NCI-H2171 treated with DMSO at 0.1 percent for 48 hours (cell line): ENCODE measurements at regions not wholly inside any gene's neighbourhood (a gene's known extent, or its start where the extent isn't known, plus 50 kb on each side); places are given as distances from the start of the nearest gene placed in this dataset.
"Not testable (repeated sequence)": the region's sequence is repeated elsewhere in the genome, so short reads cannot be mapped to it uniquely, and the experiment has no call there.

Experiments
- DNase-seq: peaks from one replicate; lab custom pipeline; 2025; lab: John Stamatoyannopoulos, UW

DNA sequence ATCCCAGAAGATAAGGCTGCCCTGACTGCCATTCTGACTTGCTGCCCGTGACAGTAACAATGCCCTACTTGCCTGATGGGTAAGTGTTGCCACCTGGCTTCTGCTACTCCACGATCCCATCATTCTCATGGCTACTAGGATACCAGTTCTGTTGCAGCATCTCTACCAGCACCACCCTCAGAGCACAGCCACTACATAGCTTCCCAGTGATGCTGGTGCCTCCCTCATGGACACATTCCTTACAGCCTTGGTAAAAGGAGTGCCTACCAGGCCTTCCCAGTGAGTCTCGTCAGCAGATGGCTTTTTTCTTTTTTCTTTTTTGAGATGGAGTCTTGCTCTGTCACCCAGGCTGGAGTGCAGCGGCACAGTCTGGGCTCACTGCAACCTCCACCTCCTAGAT, 84.4 kb upstream of the CMKLR1 start:
- DNase-seq: no peak

DNA sequence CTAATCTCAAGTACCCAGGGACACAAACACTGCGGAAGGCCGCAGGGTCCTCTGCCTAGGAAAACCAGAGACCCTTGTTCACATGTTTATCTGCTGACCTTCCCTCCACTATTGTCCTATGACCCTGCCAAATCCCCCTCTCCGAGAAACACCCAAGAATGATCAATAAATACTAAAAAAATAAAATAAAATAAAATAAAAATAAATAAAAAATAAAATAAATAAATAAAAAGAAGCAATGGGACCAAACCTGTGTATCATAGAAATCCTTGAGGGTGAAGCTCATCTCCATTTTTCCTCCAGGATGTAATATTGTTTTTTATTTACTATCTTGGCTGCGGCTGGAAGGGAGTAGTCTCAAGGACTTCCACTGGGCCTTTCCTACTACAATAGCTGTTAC, 82.0 kb upstream of the CMKLR1 start:
- not testable (repeated sequence) for DNase-seq

DNA sequence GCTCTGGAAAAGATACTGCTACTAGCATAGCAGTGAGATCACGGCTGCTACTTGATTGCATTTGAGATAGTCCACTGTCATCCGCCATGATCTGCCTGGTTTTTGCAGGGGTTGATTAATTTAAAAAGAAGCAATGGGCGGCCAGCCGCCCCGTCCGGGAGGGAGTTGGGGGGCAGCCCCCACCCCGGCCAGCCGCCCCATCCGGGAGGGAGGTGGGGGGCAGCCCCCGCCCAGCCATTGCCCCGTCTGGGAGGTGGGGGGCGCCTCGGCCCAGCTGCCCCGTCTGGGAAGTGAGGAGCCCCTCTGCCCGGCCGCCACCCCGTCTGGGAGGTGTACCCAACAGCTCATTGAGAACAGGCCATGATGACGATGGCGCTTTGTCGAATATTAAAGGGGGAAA, 81.3 kb upstream of the CMKLR1 start:
- DNase-seq: not testable (repeated sequence)

DNA sequence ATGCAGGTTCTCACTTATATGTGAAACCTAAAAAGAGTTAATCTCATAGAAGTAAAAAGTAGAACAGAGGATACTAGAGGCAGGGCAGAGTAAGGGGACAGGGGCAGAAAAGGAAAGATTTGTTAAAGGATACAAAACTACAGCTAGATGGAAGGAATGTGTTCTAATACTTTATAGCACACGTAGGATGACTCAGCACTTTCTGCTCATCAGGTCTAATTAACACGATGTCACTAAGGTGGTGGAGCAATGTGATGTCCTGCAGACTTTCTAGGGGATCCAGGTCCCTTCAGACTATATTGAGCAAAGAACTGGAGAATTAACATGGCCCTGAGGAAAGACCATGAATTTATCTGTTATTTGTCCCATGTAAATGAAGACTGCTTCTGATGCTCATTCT, 80.8 kb upstream of the CMKLR1 start:
- DNase-seq: peak; percentile 32

DNA sequence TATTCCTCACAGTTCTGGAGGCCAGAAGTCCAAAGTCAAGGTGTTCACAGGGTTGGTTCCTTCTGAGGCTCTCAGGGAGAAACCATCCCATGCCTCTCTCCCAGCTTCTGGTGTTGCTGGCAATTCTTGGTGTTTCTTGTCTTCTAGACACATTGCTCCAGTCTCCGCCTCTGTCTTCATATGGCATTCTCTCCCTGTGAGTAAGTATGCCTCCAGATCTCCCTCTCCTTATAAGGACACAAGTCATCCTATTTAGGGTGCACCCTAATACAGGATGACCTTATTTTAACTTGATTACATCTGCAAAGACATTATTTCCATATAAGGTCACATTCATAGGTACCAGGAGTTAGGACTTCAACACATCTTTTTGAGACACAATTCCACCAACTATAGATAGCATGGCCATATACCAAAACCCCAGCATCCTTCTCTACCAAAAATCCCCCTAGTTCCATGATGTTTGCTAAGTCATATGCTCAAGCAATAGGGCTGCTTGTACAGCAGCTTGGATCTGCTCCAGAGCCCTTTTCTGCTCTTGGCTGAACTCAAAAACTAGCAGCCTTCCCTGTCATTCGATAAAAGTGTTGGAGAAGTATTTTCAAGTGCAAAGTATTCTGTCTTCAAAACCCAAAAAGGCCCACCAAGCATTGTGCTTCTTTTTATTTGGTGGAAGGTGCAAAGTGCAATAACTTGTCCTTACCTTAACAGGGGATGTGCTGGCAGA, 79.2 kb upstream of the CMKLR1 start:
- DNase-seq: no peak

DNA sequence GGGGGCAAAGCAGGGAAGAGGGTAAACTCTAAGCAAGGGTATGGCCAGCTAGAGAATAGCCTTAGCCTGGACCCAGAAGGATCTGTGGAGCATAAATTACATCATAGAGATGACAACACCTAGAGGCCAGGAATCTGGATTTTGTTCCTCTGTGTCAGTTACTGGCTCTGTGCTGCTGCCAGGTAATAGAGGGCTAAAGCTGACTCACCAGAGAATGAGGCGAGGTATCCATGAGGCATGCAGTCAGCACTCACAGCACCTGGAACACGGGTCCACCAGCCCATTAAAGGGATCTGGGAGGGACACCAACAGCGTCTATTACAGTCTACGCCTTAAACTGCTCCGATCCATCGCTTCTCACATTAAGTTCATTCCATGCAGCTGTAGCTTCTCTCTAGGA, 74.9 kb upstream of the CMKLR1 start:
- no peak for DNase-seq

DNA sequence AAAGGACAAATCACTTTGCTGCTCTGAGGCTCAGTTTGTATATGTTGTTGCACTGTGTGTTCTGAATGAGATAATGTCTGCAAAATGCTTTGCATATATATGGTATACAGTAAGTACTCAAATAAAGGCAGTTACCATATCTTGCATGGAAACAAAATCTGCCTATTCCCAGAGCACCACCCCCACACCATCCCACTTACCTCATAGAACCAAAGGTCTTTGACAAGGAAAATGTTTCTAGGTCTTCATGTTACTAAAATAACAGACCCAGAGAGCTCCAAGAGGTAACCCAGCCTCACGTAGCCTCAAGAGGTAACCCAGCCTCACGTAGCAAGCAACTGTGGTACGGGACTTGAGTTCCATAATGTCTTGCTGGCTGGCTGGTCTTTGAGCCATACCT, 71.6 kb upstream of the CMKLR1 start:
- no peak for DNase-seq

DNA sequence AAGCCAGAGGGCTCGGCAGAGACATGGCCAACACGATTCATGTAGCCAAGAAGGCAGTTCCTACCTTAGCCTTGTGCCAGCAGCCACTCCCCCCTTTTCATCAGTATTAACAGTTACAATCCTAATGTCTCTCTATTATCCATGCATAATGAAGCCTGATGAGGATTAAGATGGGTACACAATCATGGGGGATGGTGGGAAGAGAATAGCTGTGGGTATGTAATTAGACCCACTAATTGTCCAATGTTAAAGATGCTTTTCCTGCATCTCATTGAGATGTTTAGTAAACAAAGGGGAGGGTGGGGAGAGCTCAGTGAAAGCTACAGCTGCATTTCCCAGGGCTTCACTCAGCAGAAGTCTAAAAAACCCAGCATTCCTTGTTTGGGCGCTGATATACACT, 70.4 kb upstream of the CMKLR1 start:
- DNase-seq: no peak

DNA sequence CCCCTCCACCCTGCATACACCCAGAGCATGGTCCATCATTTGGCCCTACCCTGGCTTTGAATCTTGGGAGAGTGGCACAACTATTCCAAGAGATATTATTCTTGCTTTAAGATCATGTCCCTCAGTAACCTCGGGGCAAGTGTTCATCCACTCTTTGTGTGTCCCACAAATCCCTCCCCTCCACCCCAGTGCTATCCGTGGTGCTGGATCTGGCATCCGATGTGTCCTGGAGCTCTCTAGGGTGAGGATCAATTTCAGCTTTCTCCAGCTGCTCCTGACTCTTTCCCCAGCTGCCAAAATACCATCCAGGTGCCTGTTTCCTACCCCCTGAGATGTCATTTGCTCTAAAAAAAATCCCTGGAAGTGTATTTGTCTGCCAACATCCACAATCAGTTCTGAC, 64.8 kb upstream of the CMKLR1 start:
- DNase-seq: peak; percentile 91

DNA sequence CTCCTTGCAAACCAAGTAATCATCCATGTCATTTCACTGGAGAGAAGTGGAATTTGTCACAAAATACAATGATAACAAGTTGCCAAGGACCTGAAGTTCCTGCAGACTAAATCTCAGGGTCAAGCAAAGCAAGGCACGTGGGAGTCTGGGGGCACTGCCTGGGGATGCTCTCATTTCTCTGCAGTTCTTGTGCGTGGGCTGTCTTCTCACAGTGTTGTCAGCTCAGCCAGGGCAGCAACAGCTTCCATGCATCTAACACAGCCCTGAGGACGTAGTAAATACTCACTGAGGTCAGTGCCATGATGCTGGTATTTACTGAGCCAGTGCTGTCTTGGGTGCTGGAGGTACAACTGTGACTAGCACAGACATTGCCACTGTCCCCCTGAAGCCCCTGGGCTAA, 62.9 kb upstream of the CMKLR1 start:
- no peak for DNase-seq

DNA sequence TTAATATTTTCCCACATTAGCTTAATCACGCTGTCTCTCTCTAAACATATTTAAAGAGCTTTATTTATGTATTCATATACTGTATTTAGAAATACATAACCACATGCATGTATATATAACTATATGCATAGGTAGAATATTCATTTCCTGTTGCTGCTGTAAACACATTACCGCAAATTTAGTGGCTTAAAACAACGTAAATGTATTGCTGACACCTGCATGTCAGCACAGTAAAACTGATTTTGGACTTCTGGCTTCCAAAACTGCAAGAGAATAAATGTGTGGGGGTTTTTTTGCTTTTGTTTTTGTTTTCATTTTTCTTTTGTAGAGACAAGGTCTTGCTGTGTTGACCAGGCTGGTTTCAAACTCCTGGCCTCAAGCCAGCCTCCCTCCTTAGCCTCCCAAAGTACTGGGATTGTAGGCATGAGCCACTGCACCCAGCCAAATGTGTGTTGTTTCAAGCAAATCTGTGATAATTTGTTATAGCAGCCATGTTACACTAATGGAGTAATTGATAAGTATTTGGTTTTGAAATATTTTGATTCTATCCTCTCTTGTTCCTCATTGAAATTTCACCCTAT, 61.9 kb upstream of the CMKLR1 start:
- DNase-seq: no peak

DNA sequence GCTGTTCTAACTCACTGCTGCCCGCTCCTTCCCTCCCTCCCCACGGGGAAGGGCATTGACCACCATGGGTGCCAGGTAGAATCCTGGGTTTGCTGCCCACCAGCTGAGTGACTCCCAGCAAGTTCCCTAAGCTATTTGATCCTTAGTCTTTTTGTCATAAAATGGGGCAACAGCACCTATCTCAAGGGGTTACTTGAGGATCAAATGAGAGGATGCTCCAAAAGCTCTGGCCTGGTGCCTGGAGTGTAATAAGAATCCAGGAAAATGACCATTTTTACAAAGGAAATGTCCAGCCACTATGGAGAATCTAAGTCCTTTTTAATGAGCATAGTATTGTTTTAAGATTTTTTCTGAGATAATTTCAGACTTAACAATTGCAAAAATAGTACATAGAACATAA, 61.4 kb upstream of the CMKLR1 start:
- DNase-seq: no peak

DNA sequence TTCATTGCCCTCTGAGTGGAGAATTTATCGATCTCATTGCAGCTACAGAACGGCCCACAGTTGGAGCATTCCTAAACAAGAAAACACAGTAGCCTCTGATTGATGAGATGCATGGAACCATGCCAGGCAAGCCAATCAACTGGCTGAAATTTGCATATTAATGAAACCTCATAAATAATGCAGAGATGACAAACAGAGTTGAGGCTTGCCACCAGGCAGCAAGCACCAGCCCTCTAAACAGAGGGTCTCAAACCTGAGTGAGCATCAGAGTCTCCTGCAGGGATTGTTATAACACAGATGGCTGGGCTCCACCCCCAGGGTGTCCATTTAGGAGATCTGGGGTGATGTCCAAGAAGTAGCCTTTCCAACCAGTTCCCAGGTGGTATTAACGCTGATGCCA, 60.9 kb upstream of the CMKLR1 start:
- no peak for DNase-seq

DNA sequence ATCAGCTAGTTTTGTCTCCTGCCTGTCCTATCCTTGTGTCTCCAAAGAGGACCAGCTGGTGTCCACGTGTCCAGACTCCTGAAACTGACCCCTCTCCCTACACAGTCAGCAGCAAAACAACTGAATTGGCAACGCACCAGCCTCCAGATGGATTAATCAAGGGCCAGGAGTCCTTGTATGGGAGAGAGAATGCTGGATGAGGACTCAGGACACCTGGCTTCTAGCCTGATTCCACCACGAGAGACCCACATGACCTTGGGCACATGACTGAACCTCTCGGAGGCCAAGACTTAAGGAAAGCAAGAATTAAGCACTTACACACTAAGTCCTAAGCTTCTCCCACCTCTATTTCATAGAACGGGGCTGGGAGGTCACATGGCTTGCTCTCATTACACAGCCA, 60.4 kb upstream of the CMKLR1 start:
- no peak for DNase-seq

DNA sequence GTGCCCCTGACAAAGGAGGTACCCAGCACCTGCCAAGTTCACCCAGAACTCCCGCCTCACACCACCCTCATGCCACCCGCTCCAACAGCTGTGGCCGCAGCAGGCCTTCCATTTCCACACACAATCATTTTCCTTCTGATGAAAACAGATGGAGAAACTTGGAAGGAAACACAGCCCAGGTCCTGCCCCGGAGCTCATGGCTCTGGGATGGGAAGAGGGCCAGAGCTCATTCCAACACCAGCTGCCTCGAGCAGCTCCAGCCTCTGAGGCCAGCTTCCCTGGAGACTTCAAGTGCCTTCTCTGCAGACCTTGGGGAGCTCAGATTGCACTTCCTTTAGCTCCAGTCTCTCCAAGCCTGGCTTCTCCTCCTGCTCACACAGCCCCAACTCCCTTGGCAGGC, 55.1 kb upstream of the CMKLR1 start:
- peak; percentile 99 for DNase-seq

DNA sequence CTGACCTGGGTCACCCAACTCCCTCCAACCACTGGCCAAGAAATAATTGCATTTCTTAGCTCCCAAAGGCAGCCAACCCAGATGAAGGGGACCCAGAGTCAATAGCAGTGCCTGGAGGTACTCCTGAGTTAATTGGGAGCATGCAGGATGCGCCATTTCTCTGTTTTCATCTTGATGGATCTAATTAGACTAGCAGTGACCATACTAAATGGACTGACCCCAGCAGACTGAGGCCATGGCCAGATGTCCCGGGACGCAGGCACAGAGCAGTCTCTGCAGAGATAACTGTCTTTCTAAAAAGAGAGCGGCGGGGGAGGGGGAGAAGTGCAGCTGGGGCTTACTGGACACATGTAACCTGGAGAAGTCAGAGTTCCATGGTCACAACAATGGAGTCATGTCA, 53.2 kb upstream of the CMKLR1 start:
- DNase-seq: no peak

DNA sequence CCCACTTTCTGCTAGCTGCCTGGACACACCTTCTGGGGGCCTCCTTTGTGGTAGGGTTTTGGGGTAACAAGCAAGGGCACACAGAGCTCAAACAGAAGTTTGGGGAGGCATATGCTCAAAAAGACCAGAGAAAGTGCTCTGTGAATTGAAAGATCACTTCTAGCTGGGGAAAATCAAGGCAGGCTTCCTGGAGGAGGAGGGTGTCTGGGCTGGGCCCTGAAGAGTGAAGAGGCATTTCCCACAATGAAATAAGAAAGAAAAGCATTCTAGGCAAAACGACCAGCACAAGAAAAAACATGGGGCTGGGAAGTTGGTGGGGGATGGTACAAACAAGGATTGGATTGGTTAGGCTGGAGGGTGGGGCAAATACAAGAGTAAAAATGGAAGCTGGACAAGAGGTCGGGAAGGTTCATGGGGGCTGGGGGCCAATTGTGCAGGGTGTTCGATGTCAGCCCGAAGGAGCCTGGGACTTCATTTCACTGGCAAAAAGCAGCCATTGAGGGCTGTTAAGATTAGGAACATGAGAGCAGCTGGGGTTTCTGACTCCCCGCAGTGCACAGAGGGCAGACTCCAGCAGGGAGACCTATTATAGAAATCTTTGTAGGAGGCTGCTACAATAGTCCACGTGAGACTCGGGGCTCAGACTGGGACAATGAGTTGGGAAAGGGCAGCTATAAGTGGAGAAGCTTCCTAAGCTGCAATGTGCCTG, 51.5 kb upstream of the CMKLR1 start:
- DNase-seq: peak; percentile 67

DNA sequence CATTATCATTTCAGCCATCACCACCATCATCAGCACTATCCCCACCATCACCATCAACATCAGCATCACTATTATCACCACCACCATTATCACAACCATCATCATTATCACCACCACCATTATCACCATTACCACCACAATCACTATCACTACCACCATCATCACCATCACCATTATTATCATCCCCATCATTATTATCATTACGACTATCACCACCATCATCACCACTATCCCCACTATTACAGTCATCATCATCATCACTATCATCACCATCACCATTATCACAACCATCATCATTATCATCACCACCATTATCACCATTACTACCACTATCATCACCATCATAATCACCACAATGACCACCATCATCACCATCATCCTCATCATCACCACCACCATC, 50.4 kb upstream of the CMKLR1 start:
- no peak for DNase-seq
